HG02840 (cell line): ENCODE measurements at regions not wholly inside any gene's neighbourhood (a gene's known extent, or its start where the extent isn't known, plus 50 kb on each side); places are given as distances from the start of the nearest gene placed in this dataset.
A peak's percentile ranks its signal among the peaks of the same experiment; 100 is the strongest.

Experiments
- ATAC-seq: cut with Tn5 transposase; IDR thresholded peaks from one replicate; pipeline ENCODE4 v1.9.1; 2021; ENCODE audit warnings: mild to moderate bottlenecking, moderate library complexity, moderate number of reproducible peaks; ENCODE audit not compliant: unreplicated experiment, low FRiP score

DNA sequence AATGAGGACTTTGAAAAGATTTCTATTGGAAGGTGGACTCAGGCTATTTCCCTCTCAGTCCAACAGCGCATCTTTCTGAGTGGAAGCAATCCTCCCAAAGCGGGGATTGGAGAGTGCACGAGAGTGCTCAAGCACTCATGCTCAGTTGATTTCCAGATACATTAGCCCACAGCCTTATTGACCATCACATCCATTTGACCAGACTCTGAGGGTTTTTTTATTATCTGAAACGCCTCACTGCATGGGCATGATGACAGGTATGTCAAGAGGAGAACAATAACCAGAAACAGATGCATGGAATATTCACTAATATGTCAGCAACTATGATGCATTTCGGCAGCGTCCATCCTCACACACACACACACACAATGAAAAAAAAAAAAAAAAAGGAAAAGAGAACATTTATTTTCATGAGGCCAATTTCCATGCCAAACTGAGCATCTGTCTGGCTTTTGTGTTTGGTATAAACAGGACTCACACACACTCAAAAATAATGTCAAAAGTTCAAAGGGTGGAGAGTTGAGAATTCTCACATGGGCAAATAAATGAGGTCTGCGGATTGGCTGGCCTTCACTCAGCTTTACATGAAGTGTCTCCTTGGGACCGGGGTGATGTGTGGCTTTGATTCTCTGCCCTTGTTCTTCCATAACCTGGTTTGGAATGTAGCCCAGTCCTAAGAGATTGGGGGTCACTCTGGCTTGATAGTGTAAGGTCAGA lies 371.6 kb downstream of the MCTP2 start:
- ATAC-seq = no peak

DNA sequence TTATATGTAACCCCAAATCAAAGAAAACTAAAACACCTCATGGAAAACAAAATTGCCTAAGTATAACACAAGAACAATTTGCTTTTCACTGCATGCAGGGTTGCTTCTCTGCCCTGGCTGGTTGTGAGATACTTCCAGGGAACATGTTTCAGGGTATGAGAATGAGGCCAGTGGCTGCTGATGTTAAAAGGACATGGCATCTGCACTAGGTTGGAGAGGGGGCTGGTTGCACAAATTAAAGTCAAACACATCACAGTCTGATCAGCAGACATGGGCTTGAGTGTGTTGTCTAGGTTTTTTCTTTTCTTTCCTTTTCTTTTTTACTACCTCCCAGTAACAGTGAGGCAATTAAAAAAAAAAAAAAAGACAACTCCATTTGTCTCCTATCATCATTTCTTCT lies 374.9 kb downstream of the MCTP2 start:
- ATAC-seq = no peak

DNA sequence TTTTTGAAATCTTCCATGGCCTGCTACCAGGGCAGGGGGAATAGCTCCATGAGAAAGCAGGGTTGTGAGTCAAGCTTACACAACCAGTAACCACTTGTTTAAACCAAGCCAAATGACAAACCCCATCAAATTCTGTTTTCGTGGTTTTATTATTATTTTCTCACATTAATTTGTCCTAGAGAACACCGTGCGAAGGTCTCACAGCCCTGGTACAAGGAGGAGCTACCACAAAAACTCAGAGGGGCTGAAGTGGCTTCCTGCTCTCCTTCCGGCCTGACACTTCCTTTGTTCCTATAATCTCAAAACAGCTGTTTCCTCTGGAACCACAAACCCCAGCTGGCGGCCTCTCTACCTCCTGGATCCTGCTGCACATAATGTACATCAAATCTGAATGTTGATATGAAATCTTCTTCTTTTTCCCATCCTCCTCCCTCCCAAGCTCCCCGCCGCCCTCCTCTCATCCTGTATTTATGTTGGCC lies 375.9 kb downstream of the MCTP2 start:
- no peak for ATAC-seq

DNA sequence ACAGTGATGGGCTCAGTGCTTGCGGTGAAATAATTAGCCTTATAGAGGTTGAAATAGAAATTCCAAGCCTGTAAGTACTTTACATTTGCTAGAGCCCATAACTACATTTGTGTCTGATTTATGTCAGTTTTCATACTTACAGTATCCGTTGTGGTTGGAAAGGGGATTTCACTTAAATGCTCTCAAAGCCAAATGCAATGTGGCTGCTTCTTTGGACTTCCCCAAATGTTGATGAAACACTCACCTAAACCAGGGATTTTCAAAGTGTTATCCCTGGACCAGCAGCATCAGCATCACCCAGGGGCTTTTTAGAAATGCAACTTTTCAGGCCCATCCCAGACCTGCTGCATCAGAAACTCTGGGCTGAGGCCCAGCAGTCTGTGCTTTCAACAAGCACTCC lies 378.7 kb downstream of the MCTP2 start:
- ATAC-seq = peak; percentile 77

DNA sequence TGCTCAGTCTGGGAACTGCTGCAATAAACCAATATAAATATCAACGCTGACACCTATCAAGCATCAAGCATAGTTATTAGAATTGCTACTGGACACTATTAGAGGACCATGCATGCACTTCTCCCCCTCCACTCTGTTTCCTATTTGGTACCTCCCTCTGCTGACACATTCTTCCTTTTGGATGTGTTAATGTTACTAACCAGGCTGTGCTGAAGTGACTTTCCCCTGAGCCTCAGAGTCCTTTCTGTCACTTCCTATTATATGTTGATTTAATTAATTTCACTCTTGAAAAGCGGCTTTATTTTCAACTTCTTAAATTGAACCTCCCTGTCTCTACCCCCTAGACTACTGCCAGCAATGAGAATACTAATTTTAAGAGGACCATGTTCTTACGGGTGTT lies 379.1 kb downstream of the MCTP2 start:
- no peak for ATAC-seq

DNA sequence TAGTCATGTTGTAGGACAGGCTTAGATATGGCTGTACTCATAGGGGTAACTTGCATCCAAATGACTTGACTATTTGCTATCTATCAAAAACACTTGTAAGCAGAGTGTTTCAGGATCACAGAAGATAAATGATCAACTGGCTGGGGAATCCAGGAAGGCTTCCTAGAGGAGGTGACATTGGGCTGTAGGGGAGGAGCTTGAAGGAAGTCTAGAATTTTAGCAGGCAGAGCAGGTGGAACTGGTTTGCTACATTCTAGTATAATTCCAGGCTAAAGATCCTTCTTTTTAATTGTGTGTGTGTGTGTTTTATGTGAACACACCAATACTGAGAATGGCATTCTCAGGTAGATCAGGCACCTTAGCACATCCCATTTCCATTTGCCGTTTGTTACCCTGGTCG lies 380.3 kb downstream of the MCTP2 start:
- no peak for ATAC-seq

DNA sequence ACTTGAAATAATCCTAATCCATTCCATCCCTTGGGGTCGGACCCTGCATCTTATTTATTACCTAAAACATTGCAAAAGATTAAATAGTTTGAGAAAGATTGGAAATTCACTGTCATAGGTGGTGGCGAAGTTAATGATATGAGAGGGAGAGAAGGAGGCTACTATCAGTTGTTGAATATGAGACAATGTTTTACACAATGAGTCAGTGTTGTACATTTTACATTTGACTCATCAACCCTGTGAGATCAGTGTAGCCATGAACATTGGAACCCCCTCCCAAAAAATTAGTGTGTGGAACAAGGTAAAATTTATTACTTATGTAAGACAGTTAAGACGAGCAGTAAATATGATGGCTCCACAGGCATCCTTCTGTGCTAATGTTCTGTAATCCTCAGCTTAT lies 384.3 kb downstream of the MCTP2 start:
- no peak for ATAC-seq

DNA sequence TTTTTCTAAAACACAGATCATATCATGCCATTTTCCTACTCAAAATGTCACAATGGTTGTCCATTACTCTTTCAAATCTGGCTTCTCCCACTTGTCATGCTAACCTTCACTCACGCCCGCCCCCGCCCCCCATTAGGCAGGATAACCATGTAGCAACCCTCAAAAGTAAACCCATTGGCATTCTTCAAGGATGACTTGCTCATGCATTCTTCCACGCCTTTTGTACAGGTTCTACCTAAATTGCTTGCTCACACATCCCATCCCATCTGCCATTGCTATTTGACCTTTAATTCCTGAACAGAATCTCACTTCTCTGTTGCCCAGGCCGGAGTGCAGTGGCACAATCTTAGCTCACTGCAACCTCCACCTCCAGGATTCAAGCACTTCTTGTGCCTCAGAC lies 389.3 kb downstream of the MCTP2 start:
- ATAC-seq = no peak

DNA sequence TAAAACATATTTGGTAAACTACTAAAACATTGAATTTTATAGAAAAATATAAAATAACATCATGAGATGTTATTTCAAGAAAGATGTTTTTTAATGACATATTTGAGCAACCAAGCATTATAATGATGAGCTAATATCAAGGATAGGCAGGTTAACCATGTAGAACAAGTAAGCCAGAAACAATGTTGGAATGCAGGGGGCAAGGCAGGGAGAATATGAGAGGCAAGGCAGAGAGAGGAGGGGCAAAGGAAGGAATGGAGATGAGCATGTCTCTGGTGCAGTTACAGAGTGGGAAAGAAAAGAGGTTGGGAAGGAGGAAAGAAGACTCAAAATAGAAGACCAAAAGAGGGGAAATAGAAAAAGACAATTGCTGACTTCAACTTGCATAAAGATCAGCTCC lies 390.4 kb downstream of the MCTP2 start:
- no peak for ATAC-seq

DNA sequence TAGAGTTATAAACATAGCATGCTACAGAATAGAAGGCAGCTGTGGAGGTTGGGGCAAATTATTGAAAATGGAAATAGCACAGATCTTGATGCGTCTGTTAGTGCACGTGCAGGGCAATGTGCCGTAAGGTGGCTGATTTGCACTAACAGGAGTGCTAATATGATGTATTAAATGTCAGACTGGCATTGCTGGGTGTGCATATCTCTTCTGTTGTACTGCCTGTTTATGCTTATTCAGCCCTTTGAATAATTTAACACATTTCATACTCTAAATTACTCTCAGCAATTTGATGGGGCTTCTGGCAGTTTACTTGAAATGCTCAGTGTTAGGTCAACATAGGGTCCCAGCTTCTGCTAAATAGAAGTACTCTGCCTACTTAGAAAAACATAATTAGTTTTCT lies 395.6 kb downstream of the MCTP2 start:
- ATAC-seq = no peak

DNA sequence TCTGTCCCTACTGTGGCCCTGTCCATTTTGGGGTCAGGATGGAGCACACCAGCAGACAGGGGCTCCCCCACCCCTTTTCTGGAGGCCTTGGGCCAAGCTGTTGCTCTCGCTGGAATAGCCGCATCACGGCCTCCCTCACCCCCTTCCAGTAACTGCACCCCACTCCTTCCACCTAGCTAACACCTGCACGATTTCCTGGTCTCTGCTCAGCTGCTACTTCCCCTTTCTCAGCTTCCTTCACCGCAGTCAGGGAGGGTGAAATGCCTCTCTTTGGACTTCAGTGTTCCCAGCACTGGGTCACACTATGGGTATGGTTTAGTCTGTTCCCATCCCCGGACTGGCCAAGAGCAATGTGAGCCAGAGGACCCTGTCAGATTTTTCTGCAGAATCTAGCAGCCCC lies 400.2 kb downstream of the MCTP2 start:
- no peak for ATAC-seq

DNA sequence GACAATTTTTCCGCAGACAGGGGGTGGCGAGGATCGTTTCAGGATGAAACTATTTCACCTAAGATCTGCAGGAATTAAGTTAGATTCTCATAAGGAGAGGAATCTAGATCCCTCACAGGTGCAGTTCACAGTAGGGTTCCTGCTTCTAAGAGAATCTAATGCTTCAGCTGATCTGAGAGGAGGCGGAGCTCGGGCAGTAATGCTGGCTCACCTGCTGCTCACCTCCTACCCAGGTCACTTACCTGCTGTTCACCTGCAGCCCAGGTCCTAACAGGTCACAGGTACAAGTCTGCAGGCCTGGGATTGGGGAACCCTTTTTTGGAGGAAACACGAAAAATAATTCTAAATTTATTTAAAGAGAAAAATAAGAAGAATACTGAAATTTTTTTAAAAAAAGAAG lies 406.8 kb downstream of the MCTP2 start:
- ATAC-seq = no peak

DNA sequence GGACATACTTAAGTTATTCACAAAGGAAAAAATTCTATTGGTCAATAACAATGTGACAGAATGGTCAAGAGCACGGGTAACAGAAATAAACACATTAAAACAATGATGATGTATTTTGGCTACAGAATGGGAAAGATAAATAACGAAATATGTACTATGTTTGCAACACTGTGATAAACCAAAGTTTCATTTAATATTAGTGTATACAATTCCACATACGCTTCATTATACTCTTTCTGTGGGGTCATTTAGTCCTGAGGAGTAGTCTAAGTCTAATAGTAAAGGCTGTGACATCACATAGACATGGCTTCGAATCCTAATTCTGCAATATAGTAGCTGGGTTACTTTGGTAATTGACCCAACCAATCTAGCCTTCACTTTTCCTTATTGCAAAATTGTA lies 408.3 kb downstream of the MCTP2 start:
- ATAC-seq = no peak

DNA sequence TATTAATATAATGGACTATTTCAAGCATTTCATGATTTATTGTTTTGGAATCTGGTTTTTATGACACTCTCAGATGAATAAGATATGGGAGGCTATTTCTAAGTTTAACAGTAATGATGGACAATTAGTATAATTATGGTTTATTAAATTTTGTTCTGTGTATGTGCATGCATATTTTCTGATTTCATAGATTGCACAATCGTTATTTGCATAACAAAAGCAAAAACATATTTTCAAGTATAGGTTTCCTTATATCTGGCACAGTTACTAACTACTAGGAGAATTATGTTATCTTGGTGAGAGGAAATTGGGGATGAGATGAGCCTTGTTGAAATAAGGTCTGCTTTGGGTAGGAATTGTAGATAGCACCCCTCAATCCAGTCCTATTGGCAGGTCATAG lies 413.1 kb downstream of the MCTP2 start:
- no peak for ATAC-seq

DNA sequence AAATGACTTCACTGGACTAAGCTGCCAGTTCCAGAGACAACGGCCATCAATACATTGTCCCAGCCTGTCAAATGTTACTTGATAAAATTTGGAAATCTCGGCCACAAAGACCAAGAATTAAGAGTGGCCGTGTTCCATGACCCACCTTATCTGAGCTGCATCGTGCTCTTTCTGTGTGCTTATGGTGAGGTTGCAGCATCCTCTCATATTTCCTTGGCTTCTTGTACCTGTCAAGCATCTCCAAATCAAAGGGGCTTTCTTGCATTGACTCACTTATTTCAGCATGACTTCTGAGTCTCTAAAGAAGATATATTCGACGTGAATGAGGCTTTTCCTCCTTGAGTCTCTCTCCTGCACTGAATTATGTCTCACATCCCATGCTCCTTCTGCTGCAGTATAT lies 421.7 kb downstream of the MCTP2 start:
- no peak for ATAC-seq

DNA sequence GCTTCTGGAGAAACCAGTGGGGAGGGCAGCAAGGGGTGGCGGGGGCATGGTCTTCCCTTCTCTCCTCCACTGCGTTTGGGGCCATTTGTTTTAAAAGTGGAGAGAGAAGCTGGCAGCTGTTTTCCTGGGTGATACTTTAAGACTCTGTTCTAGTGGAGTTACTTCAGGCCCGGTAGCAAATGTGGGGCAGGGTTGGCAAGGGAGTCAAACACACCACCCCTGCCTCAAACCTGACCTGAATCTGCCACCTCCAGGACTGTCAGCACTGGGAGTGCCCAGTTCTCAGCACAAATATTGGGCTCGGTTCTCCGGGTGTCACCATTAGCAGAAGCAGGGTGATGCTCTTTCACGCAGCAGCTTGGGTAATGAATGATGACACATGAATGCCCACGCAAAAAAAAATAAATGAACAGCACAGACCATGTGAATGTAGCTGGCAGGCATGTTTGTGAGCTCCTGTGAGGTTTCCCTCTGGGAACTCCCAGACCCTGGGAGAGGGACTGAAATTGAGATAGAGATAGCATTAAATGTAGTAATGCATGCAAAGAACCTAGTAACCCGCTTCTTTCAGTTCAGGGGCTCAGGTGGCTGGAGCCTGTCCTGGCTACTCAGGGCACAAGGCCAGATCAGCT lies 424.0 kb downstream of the MCTP2 start:
- ATAC-seq = no peak

DNA sequence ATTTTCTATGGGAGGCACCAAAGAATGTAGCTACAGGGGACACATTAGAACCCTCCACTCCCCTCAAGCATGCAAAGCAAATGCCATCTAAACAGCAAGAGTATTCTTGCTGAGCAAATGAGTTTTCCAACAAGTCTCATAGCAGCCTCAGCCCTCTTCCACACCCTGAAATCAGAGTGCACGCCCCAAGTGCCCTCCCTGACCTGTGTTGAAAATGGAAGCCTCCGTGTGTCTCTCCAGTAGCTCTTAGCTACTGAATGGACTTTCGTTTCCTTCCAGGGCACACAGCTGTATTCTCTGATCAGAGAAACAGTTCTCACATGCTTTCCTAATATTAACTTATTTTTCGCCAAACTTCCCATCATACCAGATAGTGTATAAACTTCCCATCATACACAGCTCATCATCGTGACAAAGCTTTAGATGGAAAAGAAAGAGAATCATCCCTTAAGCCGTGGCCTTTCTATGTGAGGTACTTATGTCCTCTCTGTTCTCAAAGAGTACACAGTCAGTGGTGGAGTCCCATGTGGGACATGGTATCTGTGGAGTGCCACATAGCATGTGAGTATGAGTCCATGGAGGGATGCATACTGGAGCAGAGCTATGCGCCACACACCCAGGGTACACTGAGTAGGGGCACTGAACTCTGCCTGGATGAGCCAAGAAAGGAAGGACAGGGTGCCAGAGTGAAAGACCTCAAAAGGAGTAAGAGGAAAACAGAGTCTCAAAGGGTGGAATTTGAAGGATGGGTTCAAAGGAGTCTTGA lies 434.5 kb downstream of the MCTP2 start:
- no peak for ATAC-seq

DNA sequence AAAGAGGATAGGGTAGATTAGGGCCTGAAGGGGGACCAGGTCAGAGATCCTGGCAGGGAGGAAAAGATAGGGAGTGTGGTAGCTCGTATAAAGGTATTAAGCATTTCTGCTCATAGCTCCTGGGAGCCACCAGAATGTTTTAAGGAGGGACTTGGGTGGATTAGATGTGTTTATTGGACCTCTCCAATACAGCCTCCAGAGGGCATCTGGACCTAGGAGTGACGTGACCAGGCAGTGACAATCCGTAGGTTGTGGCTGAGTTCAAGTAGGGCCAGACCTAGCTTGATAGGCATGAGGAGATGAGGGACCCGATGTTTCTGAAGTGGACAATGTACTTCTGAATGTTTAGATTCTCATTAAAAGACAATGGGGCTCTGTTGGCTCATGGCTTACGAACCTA lies 435.2 kb downstream of the MCTP2 start:
- ATAC-seq = no peak

DNA sequence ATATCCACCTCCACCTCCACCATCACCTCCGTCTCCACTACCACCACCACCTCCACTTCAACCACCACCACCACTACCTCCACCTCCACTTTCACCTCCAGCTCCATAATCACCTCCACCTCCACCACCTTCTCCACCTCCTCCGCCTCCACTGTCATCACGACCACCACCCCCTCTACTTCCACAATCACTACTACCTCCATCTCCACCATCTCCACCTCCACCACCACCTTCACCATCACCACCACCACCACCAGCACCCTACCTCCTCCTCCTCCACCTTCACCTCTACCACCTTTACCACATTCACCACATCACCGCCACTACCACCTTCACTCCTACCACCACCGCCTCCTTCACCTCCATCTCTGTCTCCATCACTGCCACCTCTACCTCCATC lies 435.7 kb downstream of the MCTP2 start:
- no peak for ATAC-seq

DNA sequence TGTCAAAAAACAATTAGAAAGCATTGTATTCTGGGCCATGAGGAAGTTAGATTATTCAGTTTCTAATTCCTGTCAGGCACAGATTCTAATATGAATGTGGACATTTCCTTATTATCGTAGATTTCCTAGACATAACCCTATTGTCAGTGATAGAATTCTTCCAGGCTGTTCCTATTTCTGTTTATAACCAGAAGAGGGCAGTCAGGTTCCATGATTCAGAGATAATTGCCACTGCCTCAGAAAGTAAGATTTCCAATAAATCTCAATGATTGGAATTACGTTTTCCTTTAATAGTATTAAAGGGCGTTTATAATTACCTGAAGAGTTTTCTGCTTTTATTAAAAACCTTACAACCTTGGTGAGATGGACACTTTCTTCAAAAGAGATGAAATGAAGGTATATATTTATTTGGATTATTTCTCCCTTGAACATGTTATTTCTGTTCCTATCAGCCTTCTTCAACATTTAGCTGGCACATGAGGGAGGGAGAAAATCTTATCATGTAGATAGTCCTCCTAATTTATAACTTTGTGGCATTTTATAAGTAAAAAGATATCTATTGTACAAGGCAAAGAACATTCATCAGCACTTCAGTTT lies 439.2 kb downstream of the MCTP2 start:
- no peak for ATAC-seq

DNA sequence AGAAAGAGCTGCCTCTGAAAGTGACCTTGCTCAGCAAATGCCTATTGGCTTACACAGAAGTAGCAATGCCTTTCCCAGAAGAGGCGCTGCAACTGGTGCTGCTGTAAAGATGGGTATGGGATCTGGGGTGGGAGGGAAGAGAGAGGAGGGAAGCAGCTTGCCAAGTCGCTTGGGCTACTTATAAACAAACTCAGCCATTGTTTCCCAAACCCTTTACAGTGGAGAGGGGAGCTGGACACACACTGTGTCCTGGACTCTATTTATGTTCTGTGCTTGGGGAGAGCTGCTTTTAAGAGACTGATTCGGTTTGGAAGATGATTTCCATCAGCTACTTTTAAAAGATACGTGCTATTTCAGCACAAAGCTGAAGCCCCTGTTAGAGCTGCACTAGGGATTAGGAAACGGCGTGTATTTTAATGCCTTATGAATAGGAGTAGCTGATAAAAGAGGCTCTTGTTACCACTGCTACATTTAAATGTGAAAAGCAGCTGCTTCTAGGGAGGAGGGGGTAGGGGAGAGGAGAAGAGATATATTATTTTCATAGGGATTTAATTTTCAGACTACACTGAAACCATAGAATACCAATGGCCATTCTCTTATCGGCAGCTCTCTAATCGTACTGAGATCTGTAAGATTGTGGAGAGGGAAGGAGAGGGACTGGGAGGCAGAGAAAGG lies 440.6 kb downstream of the MCTP2 start:
- ATAC-seq = no peak
